ENCODE measurements at regions not wholly inside any gene's neighbourhood (a gene's known extent, or its start where the extent isn't known, plus 50 kb on each side); places are given as distances from the start of the nearest gene placed in this dataset.

DNA sequence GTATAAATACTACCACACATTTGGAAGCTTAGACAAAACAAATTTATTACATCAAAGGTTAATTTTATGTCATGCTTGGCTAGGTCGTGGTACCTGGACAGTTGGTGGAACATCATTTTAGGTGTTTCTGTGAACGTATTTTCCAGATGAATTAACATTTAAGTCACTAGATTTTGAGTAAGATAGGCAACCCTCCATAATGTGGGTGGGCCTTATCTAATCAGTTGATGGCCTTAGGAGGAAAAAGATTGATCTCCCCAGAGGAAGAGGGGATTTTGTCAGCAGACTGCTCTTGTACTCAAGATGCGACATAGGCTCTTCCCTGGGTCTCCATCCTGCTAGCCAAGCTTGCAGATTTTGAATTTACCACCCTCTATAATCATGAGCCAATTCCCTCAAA, 85.0 kb downstream of the RPRM start:
- no peak for TF ChIP-seq POLR2A (IDR thresholded peaks at IDR 0.05)
- no peak for TF ChIP-seq CTCF (IDR thresholded peaks at IDR 0.05)
- Histone ChIP-seq H3K9me3 (no peaks in the 10 kb centered on the region), H3K27ac (no peak overlapping the region), H3K36me3 (no peaks in the 10 kb centered on the region), H3K4me1 (no peaks in the 10 kb centered on the region), H3K27me3 (no peaks in the 10 kb centered on the region), H3K4me3 (no peak overlapping the region)
- 36% methylated on average over 3 of the region's 3 CpGs for WGBS (ENCODE audit: insufficient coverage, low coverage, low lambda C conversion rate, missing lambda C conversion rate)
- DNase-seq (no peak), ATAC-seq (no peak)
- intact Hi-C loops (cut with DNase I) = no loop called here

DNA sequence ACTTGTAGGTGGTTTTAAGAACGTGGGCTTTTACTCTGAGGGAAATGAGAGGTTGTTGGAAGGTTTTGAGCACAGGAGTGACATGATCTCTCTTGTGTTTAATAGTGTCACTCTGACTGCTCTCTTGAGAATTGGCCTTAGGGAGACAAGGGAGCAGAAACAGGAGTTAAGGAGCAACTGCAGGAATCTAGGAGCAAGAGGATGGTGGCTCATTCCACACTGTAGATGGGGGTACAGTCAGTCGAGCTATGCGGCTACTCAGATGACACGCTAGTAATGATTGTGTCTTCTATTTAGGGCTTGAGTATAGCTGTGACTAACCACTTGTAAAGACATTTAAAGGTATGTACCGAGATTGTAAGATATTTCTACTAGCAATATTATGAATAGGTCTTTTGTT, 87.4 kb downstream of the RPRM start:
- ATAC-seq (no peak), DNase-seq (no peak)
- no peak for TF ChIP-seq CTCF (IDR thresholded peaks at IDR 0.05)
- TF ChIP-seq POLR2A (IDR thresholded peaks at IDR 0.05) = no peak
- Histone ChIP-seq H3K9me3 (no peaks in the 10 kb centered on the region), H3K4me1 (no peaks in the 10 kb centered on the region), H3K27ac (no peak overlapping the region), H3K36me3 (no peaks in the 10 kb centered on the region), H3K27me3 (no peaks in the 10 kb centered on the region), H3K4me3 (no peak overlapping the region)
- intact Hi-C loops (cut with DNase I) = no loop called here
- 57% methylated on average over 5 of the region's 5 CpGs for WGBS (ENCODE audit: insufficient coverage, low coverage, low lambda C conversion rate, missing lambda C conversion rate)

GRCh38 chr2:153388246-153388645, 90.3 kb downstream of the RPRM start:
- Histone ChIP-seq H3K36me3 (no peaks in the 10 kb centered on the region), H3K9me3 (no peaks in the 10 kb centered on the region), H3K27me3 (no peaks in the 10 kb centered on the region), H3K4me1 (no peaks in the 10 kb centered on the region), H3K4me3 (no peak overlapping the region), H3K27ac (no peak overlapping the region)
- no peak for TF ChIP-seq POLR2A (IDR thresholded peaks at IDR 0.05)
- no peak for TF ChIP-seq CTCF (IDR thresholded peaks at IDR 0.05)
- no peak for DNase-seq
- ATAC-seq = no peak
- WGBS (ENCODE audit: insufficient coverage, low coverage, low lambda C conversion rate, missing lambda C conversion rate) = 45% methylated on average over 1 of the region's 1 CpG
- intact Hi-C loops (cut with DNase I) = no loop called here

GRCh38 chr2:153387203-153387602, 91.4 kb downstream of the RPRM start:
- Histone ChIP-seq H3K27ac (no peak overlapping the region), H3K36me3 (no peaks in the 10 kb centered on the region), H3K27me3 (no peaks in the 10 kb centered on the region), H3K4me3 (no peak overlapping the region), H3K9me3 (no peaks in the 10 kb centered on the region), H3K4me1 (no peaks in the 10 kb centered on the region)
- ATAC-seq (no peak), DNase-seq (no peak)
- 28% methylated on average over 4 of the region's 4 CpGs for WGBS (ENCODE audit: insufficient coverage, low coverage, low lambda C conversion rate, missing lambda C conversion rate)
- no peak for TF ChIP-seq CTCF (IDR thresholded peaks at IDR 0.05)
- TF ChIP-seq POLR2A (IDR thresholded peaks at IDR 0.05) = no peak
- intact Hi-C loops (cut with DNase I) = no loop called here

GRCh38 chr2:153386481-153386897, 92.1 kb downstream of the RPRM start:
- Histone ChIP-seq H3K36me3 (no peaks in the 10 kb centered on the region), H3K9me3 (no peaks in the 10 kb centered on the region), H3K27me3 (no peaks in the 10 kb centered on the region), H3K4me3 (no peak overlapping the region), H3K4me1 (no peaks in the 10 kb centered on the region), H3K27ac (no peak overlapping the region)
- intact Hi-C loops (cut with DNase I) = no loop called here
- ATAC-seq (no peak), DNase-seq (no peak)
- WGBS (ENCODE audit: insufficient coverage, low coverage, low lambda C conversion rate, missing lambda C conversion rate) = 42% methylated on average over 2 of the region's 2 CpGs
- TF ChIP-seq CTCF (IDR thresholded peaks at IDR 0.05) (no peak), POLR2A (IDR thresholded peaks at IDR 0.05) (no peak)
